ENCODE measurements at regions not wholly inside any gene's neighbourhood (a gene's known extent, or its start where the extent isn't known, plus 50 kb on each side); places are given as distances from the start of the nearest gene placed in this dataset.

- TF ChIP-seq PBX3 (IDR thresholded peaks at IDR 0.05) (no peak), CTCF (IDR thresholded peaks at IDR 0.05) (no peak), EZH2phosphoT487 (IDR thresholded peaks at IDR 0.05; ENCODE audit: borderline replicate concordance, low read depth) (no peak), YY1 (IDR thresholded peaks at IDR 0.05; ENCODE audit: low read depth) (no peak), GABPA (IDR thresholded peaks at IDR 0.05; ENCODE audit: low read depth) (no peak), POLR2AphosphoS5 (IDR thresholded peaks at IDR 0.05; ENCODE audit: low read depth, low read length) (no peak), EP300 (IDR thresholded peaks at IDR 0.05; ENCODE audit: borderline replicate concordance in 1 of 2, low read depth in 1 of 2, low read length in 1 of 2) (no peak), TAF1 (IDR thresholded peaks at IDR 0.05; ENCODE audit: borderline replicate concordance, low read depth, low read length) (no peak), USF1 (IDR thresholded peaks at IDR 0.05; ENCODE audit: borderline replicate concordance, low read depth) (no peak), FOXM1 (IDR thresholded peaks at IDR 0.05; ENCODE audit: low read depth) (no peak)
Observed at GRCh38 chr7:149713731-149714068, 59.7 kb downstream of the ZNF467 start.
